Endothelial cell (in vitro differentiated cells): ENCODE measurements at regions not wholly inside any gene's neighbourhood (a gene's known extent, or its start where the extent isn't known, plus 50 kb on each side); places are given as distances from the start of the nearest gene placed in this dataset.

ENCODE experiments used
- DNase-seq: peaks from one replicate; pipeline ENCODE4 v3.0.0; 2021; ENCODE audit warnings: low spot score
- H3K27ac Mint-ChIP-seq: one replicate; pipeline ENCODE4 v1.8.0; 2021; ENCODE audit warnings: mixed read lengths, inconsistent platforms; ENCODE audit not compliant: unreplicated experiment
- H3K27me3 Mint-ChIP-seq: one replicate; pipeline ENCODE4 v1.8.0; 2021; ENCODE audit warnings: mild to moderate bottlenecking, moderate library complexity, mixed read lengths, inconsistent platforms; ENCODE audit not compliant: unreplicated experiment
- H3K36me3 Mint-ChIP-seq: one replicate; pipeline ENCODE4 v1.8.0; 2021; ENCODE audit warnings: mild to moderate bottlenecking, low read depth, mixed read lengths, inconsistent platforms; ENCODE audit not compliant: unreplicated experiment
- H3K4me1 Mint-ChIP-seq: one replicate; pipeline ENCODE4 v1.8.0; 2021; ENCODE audit warnings: mild to moderate bottlenecking, mixed read lengths, inconsistent platforms; ENCODE audit not compliant: unreplicated experiment
- H3K4me3 Mint-ChIP-seq: one replicate; pipeline ENCODE4 v1.8.0; 2021; ENCODE audit warnings: mild to moderate bottlenecking, mixed read lengths, inconsistent platforms; ENCODE audit not compliant: unreplicated experiment
- H3K9me3 Mint-ChIP-seq: one replicate; pipeline ENCODE4 v1.8.0; 2021; ENCODE audit warnings: mixed read lengths, inconsistent platforms; ENCODE audit not compliant: unreplicated experiment
- TF ChIP-seq, protein P1 (sequence below): fragments of 200-600 bp; sonication (generic); IDR thresholded peaks from one replicate; pipeline ENCODE4 v1.5.0; 2021; ENCODE audit warnings: antibody characterized with exemption; ENCODE audit not compliant: unreplicated experiment

DNA sequence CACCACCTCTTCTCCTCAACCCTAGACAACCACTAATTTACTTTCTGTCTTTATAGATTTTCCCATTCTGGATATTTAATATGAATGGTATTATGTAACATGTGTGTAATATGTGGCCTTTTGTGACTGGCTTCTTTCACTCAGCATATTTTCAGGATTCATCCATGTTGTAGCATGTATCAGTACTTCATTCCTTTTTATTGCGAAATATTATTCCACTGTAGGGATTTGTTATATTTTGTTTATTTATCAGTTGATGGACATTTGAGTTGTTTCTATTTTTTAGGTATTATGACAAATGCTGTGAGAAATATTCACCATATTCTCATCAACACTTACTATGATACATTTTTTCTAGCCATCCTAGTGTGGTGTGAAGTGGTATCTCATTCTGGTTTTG is 138.8 kb upstream of the DLGAP1 start:
- Mint-ChIP-seq H3K4me1 (no peaks in the 10 kb centered on the region), H3K27ac (no peak overlapping the region), H3K4me3 (no peak overlapping the region), H3K9me3 (no peaks in the 10 kb centered on the region), H3K36me3 (no peaks in the 10 kb centered on the region), H3K27me3 (no peaks in the 10 kb centered on the region)
- no peak for DNase-seq
- TF ChIP-seq, protein P1, sequence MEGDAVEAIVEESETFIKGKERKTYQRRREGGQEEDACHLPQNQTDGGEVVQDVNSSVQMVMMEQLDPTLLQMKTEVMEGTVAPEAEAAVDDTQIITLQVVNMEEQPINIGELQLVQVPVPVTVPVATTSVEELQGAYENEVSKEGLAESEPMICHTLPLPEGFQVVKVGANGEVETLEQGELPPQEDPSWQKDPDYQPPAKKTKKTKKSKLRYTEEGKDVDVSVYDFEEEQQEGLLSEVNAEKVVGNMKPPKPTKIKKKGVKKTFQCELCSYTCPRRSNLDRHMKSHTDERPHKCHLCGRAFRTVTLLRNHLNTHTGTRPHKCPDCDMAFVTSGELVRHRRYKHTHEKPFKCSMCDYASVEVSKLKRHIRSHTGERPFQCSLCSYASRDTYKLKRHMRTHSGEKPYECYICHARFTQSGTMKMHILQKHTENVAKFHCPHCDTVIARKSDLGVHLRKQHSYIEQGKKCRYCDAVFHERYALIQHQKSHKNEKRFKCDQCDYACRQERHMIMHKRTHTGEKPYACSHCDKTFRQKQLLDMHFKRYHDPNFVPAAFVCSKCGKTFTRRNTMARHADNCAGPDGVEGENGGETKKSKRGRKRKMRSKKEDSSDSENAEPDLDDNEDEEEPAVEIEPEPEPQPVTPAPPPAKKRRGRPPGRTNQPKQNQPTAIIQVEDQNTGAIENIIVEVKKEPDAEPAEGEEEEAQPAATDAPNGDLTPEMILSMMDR, result no peak

DNA sequence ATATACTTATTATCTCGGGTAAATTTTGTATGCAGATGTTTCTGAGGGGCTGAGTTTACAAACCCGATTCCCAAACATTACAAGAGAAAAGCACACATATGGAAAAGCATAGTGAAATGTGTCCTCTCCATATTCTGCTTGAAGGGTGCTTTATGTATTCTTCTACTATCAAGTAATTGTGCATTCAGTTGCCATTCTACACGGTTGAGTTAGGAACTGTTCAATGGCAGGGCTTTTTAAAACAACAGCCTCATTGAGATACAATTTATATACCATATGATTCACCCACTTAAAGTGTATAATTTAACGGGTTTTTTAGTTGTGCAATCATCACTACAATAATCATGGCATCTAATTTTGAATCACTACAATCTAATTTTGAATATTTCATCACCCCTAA is 138.4 kb upstream of the DLGAP1 start:
- Mint-ChIP-seq H3K27ac (no peak overlapping the region), H3K27me3 (no peaks in the 10 kb centered on the region), H3K36me3 (no peaks in the 10 kb centered on the region), H3K4me1 (no peaks in the 10 kb centered on the region), H3K9me3 (no peaks in the 10 kb centered on the region), H3K4me3 (no peak overlapping the region)
- no peak for DNase-seq
- TF ChIP-seq, protein P1, result no peak

DNA sequence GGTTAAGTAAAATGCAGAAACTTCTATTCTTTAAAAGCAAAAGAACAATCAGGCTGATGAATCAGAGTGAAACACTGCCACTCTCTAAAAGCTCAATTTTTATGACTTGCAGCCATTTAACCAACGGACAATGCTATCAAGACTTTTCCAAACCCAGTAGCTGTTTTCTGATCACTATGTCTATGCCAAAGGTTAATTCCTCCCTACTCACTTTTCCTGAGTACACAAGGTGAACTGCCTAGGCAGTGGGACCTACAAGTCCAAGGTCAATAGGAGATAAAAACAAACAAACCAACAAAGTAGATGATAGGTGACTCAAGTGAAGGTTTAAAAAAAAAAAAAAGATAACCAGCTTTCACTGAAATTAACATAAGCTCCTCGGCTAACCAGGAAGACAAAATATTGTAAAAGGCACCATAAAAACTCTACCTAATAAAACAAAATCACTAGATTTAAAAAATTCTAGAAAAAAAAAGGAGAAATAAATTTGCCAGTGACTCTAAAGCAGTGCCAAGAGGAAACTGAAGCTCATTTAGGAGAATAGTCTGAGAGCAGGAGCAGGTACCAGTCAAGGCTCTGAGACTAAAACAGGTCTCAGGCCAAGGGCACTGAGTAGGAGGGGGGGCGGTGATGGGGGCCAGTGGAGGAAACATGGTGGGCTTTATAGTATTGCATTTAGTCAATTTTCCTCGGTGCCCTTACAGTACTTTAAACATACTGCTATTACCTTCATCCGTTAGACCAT is 134.1 kb upstream of the DLGAP1 start:
- H3K36me3 Mint-ChIP-seq, result no peaks in the 10 kb centered on the region
- no peak overlapping the region for H3K4me3 Mint-ChIP-seq
- TF ChIP-seq, protein P1, result no peak
- H3K27ac Mint-ChIP-seq, result no peak overlapping the region
- no peak for DNase-seq
- H3K27me3 Mint-ChIP-seq, result no peaks in the 10 kb centered on the region
- no peaks in the 10 kb centered on the region for H3K9me3 Mint-ChIP-seq
- no peaks in the 10 kb centered on the region for H3K4me1 Mint-ChIP-seq

DNA sequence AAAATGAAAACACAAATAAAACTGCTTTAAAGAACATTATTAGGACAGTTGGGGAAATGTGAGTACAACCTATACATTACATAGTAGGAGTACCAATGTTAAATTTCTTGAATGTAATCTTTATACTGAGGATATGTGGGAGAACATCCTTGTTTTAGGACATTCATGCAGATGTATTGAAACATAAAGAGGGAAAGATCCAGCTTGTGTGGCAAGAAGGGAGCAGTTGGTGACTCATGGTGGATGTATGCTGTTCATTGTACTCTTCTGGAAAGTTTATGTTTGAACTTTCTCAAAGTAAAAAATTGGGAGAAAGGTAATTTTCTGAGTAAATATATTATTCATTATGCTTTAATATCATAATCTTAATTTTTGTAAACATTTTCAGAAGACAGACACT is 132.1 kb upstream of the DLGAP1 start:
- Mint-ChIP-seq H3K36me3 (no peaks in the 10 kb centered on the region), H3K27ac (no peak overlapping the region)
- TF ChIP-seq, protein P1, result no peak

DNA sequence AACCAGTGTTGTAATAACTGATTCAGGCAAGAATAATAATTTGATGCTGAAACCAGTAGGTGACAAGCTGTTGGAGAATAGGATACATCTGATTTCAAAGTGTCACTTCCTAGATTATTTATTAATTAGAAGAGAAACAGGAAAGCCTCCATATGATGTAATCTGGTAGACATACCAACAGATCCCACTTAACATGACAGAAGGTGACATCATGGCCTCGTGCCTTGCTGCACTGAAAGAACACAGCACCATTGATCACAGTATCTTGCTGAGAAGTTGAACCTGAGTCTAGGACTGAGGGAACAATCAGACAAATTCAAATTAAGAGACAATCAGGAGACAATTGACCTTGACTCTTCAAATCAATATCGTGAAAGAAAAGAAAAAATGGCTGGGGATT is 131.6 kb upstream of the DLGAP1 start:
- no peaks in the 10 kb centered on the region for H3K9me3 Mint-ChIP-seq
- no peaks in the 10 kb centered on the region for H3K4me1 Mint-ChIP-seq
- H3K27me3 Mint-ChIP-seq, result no peaks in the 10 kb centered on the region
- H3K4me3 Mint-ChIP-seq, result no peak overlapping the region
- H3K27ac Mint-ChIP-seq, result no peak overlapping the region
- TF ChIP-seq, protein P1, result no peak
- DNase-seq, result no peak
- H3K36me3 Mint-ChIP-seq, result no peaks in the 10 kb centered on the region

More for the DNA sequence above, 132.1 kb upstream of the DLGAP1 start:
- Mint-ChIP-seq H3K27me3 (no peaks in the 10 kb centered on the region), H3K4me3 (no peak overlapping the region), H3K4me1 (no peaks in the 10 kb centered on the region), H3K9me3 (no peaks in the 10 kb centered on the region)
- DNase-seq, result no peak
